CD4-positive, CD25-positive, alpha-beta regulatory T cell (primary cell): ENCODE measurements at regions not wholly inside any gene's neighbourhood (a gene's known extent, or its start where the extent isn't known, plus 50 kb on each side); places are given as distances from the start of the nearest gene placed in this dataset.

Experiments used
- ATAC-seq, 2 donors: fragments of 150-1000 bp; cut with Tn5 transposase; one replicate each; pipeline ENCODE4 v1.10.0; 2021; ENCODE audit warnings: low read depth in 2 of 2, moderate number of reproducible peaks in 2 of 2, moderate library complexity in 1 of 2
- DNase-seq, 3 donors: peaks; one replicate each; pipeline versions ENCODE4 v3.0.0 to v3.0.0-alpha.2; 2012 to 2022; ENCODE audit warnings: mixed read lengths in 1 of 3
- H3K27ac ChIP-seq: one replicate; pipeline ENCODE4 v1.7.0; 2013; ENCODE audit warnings: mild to moderate bottlenecking, low read length; ENCODE audit not compliant: insufficient read depth, poor library complexity, severe bottlenecking
- H3K27me3 ChIP-seq: one replicate; pipeline ENCODE4 v1.7.0; 2013; ENCODE audit warnings: low read length; ENCODE audit not compliant: control insufficient read depth, insufficient read depth
- H3K36me3 ChIP-seq: one replicate; pipeline ENCODE4 v1.7.0; 2013; ENCODE audit warnings: mild to moderate bottlenecking, low read length, moderate library complexity; ENCODE audit not compliant: control insufficient read depth, insufficient read depth
- H3K4me1 ChIP-seq: 2 replicates; pipeline ENCODE4 v1.7.0; 2013; ENCODE audit warnings: mild to moderate bottlenecking, low read length; ENCODE audit not compliant: insufficient read depth, control insufficient read depth, poor library complexity, severe bottlenecking
- H3K4me3 ChIP-seq: one replicate; pipeline ENCODE4 v1.7.0; 2013; ENCODE audit warnings: low read depth, mild to moderate bottlenecking, low read length, moderate library complexity
- H3K9me3 ChIP-seq, 2 experiments: 1 replicate in 1 of 2; 2 replicates in 1 of 2; pipeline ENCODE4 v1.7.0; 2013; ENCODE audit warnings: low read length in 2 of 2, mild to moderate bottlenecking in 1 of 2, moderate library complexity in 1 of 2; ENCODE audit not compliant: control insufficient read depth in 2 of 2
- H3K27ac Mint-ChIP-seq, 3 donors: one replicate each; pipeline ENCODE4 v1.8.0; 2020 to 2022; ENCODE audit warnings: mild to moderate bottlenecking in 3 of 3, mixed read lengths in 3 of 3, moderate library complexity in 2 of 3
- H3K27me3 Mint-ChIP-seq: one replicate; pipeline ENCODE4 v1.8.0; 2022; ENCODE audit warnings: mild to moderate bottlenecking, mixed read lengths
- H3K36me3 Mint-ChIP-seq: one replicate; pipeline ENCODE4 v1.8.0; 2020; ENCODE audit warnings: mixed read lengths
- H3K4me1 Mint-ChIP-seq, 4 donors: one replicate each; pipeline ENCODE4 v1.8.0; 2020 to 2022; ENCODE audit warnings: mixed read lengths in 4 of 4, mild to moderate bottlenecking in 1 of 4
- H3K4me3 Mint-ChIP-seq, 4 donors: one replicate each; pipeline ENCODE4 v1.8.0; 2020 to 2022; ENCODE audit warnings: mild to moderate bottlenecking in 4 of 4, mixed read lengths in 4 of 4, moderate library complexity in 3 of 4
- H3K9me3 Mint-ChIP-seq, 7 donors: one replicate each; pipeline ENCODE4 v1.8.0; 2020 to 2022; ENCODE audit warnings: mixed read lengths in 7 of 7, mild to moderate bottlenecking in 3 of 7, moderate library complexity in 2 of 7

GRCh38 chr10:58919927-58920654 is 256.4 kb upstream of the PHYHIPL start:
- Mint-ChIP-seq H3K36me3 (no peaks in the 10 kb centered on the region), H3K4me3 (no peak overlapping the region), H3K4me1 (no peaks in the 10 kb centered on the region), H3K27me3 (no peaks in the 10 kb centered on the region), H3K27ac (no peak overlapping the region), H3K9me3 (peaks cover 0 to 4% (median 0%) of the 10 kb centered on the region in 7 donors)
- ATAC-seq (no peak), DNase-seq (no peak)
- no peaks in the 10 kb centered on the region for H3K4me1 ChIP-seq
- no peak overlapping the region for H3K4me3 ChIP-seq
- no peak overlapping the region for H3K27ac ChIP-seq
- no peaks in the 10 kb centered on the region for H3K9me3 ChIP-seq
- no peaks in the 10 kb centered on the region for H3K36me3 ChIP-seq
- no peaks in the 10 kb centered on the region for H3K27me3 ChIP-seq

GRCh38 chr10:58920655-58921003 is 255.8 kb upstream of the PHYHIPL start:
- H3K36me3 ChIP-seq = no peaks in the 10 kb centered on the region
- Mint-ChIP-seq H3K27me3 (no peaks in the 10 kb centered on the region), H3K4me3 (no peak overlapping the region), H3K36me3 (no peaks in the 10 kb centered on the region), H3K27ac (no peak overlapping the region), H3K9me3 (peaks cover 0 to 4% (median 0%) of the 10 kb centered on the region in 7 donors), H3K4me1 (no peaks in the 10 kb centered on the region)
- H3K4me1 ChIP-seq = no peaks in the 10 kb centered on the region
- no peak overlapping the region for H3K4me3 ChIP-seq
- ATAC-seq (no peak), DNase-seq (no peak)
- H3K27me3 ChIP-seq = no peaks in the 10 kb centered on the region
- no peaks in the 10 kb centered on the region for H3K9me3 ChIP-seq
- H3K27ac ChIP-seq = no peak overlapping the region

GRCh38 chr10:58921421-58921855 is 255.0 kb upstream of the PHYHIPL start:
- no peaks in the 10 kb centered on the region for H3K27me3 ChIP-seq
- Mint-ChIP-seq H3K4me3 (no peak overlapping the region), H3K27me3 (no peaks in the 10 kb centered on the region), H3K27ac (no peak overlapping the region), H3K4me1 (no peaks in the 10 kb centered on the region), H3K9me3 (peaks cover 0 to 4% (median 0%) of the 10 kb centered on the region in 7 donors), H3K36me3 (no peaks in the 10 kb centered on the region)
- H3K27ac ChIP-seq = no peak overlapping the region
- no peaks in the 10 kb centered on the region for H3K36me3 ChIP-seq
- H3K9me3 ChIP-seq = no peaks in the 10 kb centered on the region
- H3K4me1 ChIP-seq = no peaks in the 10 kb centered on the region
- ATAC-seq = no peak
- no peak for DNase-seq
- H3K4me3 ChIP-seq = no peak overlapping the region

DNA sequence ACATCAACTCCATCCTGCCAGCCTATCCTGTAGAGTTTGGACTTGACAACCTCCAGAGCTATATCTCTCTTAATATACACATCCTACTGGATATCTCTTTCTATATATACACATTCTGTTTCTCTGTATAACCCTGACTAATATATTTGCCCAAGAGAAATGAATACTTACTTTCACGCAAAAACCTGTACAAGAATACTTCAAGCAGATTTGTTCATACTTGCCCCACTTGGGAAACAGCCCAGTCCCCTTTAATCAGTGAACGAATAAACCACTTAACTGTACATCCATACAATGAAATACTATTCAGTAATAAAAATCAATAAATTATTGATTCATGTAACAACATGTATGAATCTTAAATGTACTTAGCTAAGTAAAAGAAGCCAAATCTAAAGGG is 251.1 kb upstream of the PHYHIPL start:
- no peak overlapping the region for H3K27ac Mint-ChIP-seq
- ATAC-seq (no peak), DNase-seq (no peak)
- H3K4me1 Mint-ChIP-seq = no peaks in the 10 kb centered on the region
- Histone ChIP-seq H3K9me3 (no peaks in the 10 kb centered on the region), H3K4me1 (no peaks in the 10 kb centered on the region), H3K27ac (no peak overlapping the region), H3K4me3 (no peak overlapping the region), H3K36me3 (no peaks in the 10 kb centered on the region), H3K27me3 (no peaks in the 10 kb centered on the region)
- no peak overlapping the region for H3K4me3 Mint-ChIP-seq
- peaks cover 0 to 6% (median 2%) of the 10 kb centered on the region in 7 donors for H3K9me3 Mint-ChIP-seq
- H3K36me3 Mint-ChIP-seq = no peaks in the 10 kb centered on the region
- H3K27me3 Mint-ChIP-seq = no peaks in the 10 kb centered on the region

GRCh38 chr10:58930500-58930899 is 245.9 kb upstream of the PHYHIPL start:
- no peaks in the 10 kb centered on the region for H3K9me3 ChIP-seq
- no peaks in the 10 kb centered on the region for H3K4me1 Mint-ChIP-seq
- DNase-seq = no peak
- H3K27me3 ChIP-seq = no peaks in the 10 kb centered on the region
- no peak overlapping the region for H3K27ac ChIP-seq
- H3K4me1 ChIP-seq = no peaks in the 10 kb centered on the region
- ATAC-seq = no peak
- peaks cover 4% of the 10 kb centered on the region for H3K27me3 Mint-ChIP-seq
- no peaks in the 10 kb centered on the region for H3K36me3 Mint-ChIP-seq
- no peak overlapping the region for H3K4me3 Mint-ChIP-seq
- no peak overlapping the region for H3K27ac Mint-ChIP-seq
- H3K4me3 ChIP-seq = no peak overlapping the region
- peaks cover 0 to 6% (median 1%) of the 10 kb centered on the region in 7 donors for H3K9me3 Mint-ChIP-seq
- no peaks in the 10 kb centered on the region for H3K36me3 ChIP-seq

DNA sequence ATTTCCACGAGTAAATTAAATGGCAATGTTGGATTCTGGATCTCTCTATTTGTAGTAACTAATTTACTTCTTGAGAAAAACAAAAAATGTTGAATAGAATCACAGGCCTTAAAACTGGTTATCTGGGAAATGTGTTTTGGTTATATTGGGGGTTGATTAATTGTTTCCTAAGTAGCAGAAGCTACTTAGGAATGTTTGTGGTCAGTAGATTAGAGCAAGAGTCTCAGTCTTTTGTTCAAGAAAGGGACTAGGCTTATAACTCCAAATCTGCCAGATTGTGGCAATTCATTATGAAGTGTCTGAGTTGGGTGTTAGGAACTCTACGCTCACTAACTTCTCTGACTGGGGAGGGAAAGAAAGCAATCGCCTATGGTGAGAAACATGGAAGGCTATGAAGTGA is 244.3 kb upstream of the PHYHIPL start:
- H3K9me3 ChIP-seq = no peaks in the 10 kb centered on the region
- Mint-ChIP-seq H3K27me3 (peaks cover 4% of the 10 kb centered on the region), H3K27ac (no peak overlapping the region), H3K4me1 (no peaks in the 10 kb centered on the region), H3K36me3 (no peaks in the 10 kb centered on the region), H3K9me3 (peaks cover 0 to 5% (median 0%) of the 10 kb centered on the region in 7 donors), H3K4me3 (no peak overlapping the region)
- ATAC-seq (no peak), DNase-seq (no peak)
- no peak overlapping the region for H3K27ac ChIP-seq
- no peaks in the 10 kb centered on the region for H3K4me1 ChIP-seq
- no peaks in the 10 kb centered on the region for H3K27me3 ChIP-seq
- H3K36me3 ChIP-seq = no peaks in the 10 kb centered on the region
- H3K4me3 ChIP-seq = no peak overlapping the region

DNA sequence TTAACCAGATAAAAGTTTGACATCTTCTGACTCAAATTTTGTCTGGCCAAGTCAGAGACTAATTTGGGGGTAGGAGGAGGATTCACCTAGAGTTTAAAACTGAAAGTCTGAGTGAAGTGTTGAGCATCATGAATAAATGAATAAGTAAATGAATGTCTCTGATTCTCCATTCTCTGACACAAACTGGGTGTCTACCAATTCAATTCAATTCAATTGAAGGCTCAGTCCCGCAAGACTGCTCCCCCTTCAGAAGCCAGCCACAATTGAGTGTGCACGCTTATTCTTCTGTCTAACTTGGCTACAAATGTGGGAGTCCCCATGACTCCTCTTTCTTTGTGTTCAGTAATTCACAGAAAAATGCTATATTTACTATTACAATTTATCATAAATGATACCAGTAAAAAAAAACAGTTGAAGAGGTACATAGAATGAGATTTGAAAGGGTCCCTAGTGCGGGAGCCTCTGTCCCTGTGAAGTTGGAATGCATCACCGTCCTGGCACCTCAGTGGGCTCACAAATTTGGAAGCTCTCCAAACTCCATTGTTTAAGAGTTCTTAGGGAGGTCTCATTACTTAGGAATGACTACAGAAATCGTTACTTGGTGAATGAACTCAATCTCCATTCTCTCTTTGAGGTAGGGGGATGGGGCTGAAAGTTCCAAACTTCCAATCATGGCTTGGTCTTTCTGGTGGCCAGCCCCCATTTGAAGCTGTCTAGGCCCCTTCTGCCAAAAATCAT is 243.7 kb upstream of the PHYHIPL start:
- H3K27ac Mint-ChIP-seq = no peak overlapping the region
- peaks cover 4% of the 10 kb centered on the region for H3K27me3 Mint-ChIP-seq
- H3K36me3 Mint-ChIP-seq = no peaks in the 10 kb centered on the region
- H3K9me3 Mint-ChIP-seq = peaks cover 0 to 5% (median 0%) of the 10 kb centered on the region in 7 donors
- no peak overlapping the region for H3K27ac ChIP-seq
- H3K4me3 ChIP-seq = no peak overlapping the region
- no peaks in the 10 kb centered on the region for H3K27me3 ChIP-seq
- no peak for ATAC-seq
- no peaks in the 10 kb centered on the region for H3K36me3 ChIP-seq
- no peaks in the 10 kb centered on the region for H3K4me1 Mint-ChIP-seq
- H3K4me3 Mint-ChIP-seq = no peak overlapping the region
- DNase-seq = no peak
- no peaks in the 10 kb centered on the region for H3K4me1 ChIP-seq
- H3K9me3 ChIP-seq = no peaks in the 10 kb centered on the region

- no peaks in the 10 kb centered on the region for H3K4me1 ChIP-seq
- Mint-ChIP-seq H3K27ac (no peak overlapping the region), H3K27me3 (peaks cover 4% of the 10 kb centered on the region), H3K36me3 (no peaks in the 10 kb centered on the region), H3K9me3 (peaks cover 0 to 7% (median 0%) of the 10 kb centered on the region in 7 donors), H3K4me1 (no peaks in the 10 kb centered on the region), H3K4me3 (no peak overlapping the region)
- H3K27ac ChIP-seq = no peak overlapping the region
- no peaks in the 10 kb centered on the region for H3K9me3 ChIP-seq
- DNase-seq (no peak), ATAC-seq (no peak)
- H3K36me3 ChIP-seq = no peaks in the 10 kb centered on the region
- no peaks in the 10 kb centered on the region for H3K27me3 ChIP-seq
- H3K4me3 ChIP-seq = no peak overlapping the region
Observed at GRCh38 chr10:58936364-58936763, 240.1 kb upstream of the PHYHIPL start.
